WTC11 (cell line): ENCODE measurements at regions not wholly inside any gene's neighbourhood (a gene's known extent, or its start where the extent isn't known, plus 50 kb on each side); places are given as distances from the start of the nearest gene placed in this dataset.

Experiments
- CTCF ChIP-seq: fragments of 200-600 bp; IDR thresholded peaks from 2 replicates; pipeline ENCODE4 v1.8.0; 2022; ENCODE audit warnings: antibody characterized with exemption
- E2F1 ChIP-seq: sonication (generic); formaldehyde crosslinking; IDR thresholded peaks from 2 replicates; pipeline ENCODE4 v1.8.0; 2022; ENCODE audit warnings: mild to moderate bottlenecking, missing genetic modification reagents
- E2F4 ChIP-seq: sonication (generic); formaldehyde crosslinking; IDR thresholded peaks from 2 replicates; pipeline ENCODE4 v1.8.1; 2022; ENCODE audit warnings: low read depth, mild to moderate bottlenecking, moderate library complexity, missing genetic modification reagents, borderline replicate concordance
- FOXP1 ChIP-seq: sonication (generic); formaldehyde crosslinking; IDR thresholded peaks from 2 replicates; pipeline ENCODE4 v1.8.0; 2022; ENCODE audit warnings: missing genetic modification reagents, mild to moderate bottlenecking, moderate library complexity, borderline replicate concordance
- NR1H2 ChIP-seq: sonication (generic); formaldehyde crosslinking; IDR thresholded peaks from 2 replicates; pipeline ENCODE4 v1.9.0; 2021; ENCODE audit warnings: mild to moderate bottlenecking, moderate library complexity, missing genetic modification reagents
- NR2C2 ChIP-seq: sonication (generic); formaldehyde crosslinking; IDR thresholded peaks from 2 replicates; pipeline ENCODE4 v1.8.0; 2022; ENCODE audit warnings: mild to moderate bottlenecking, missing genetic modification reagents
- SOX15 ChIP-seq: fragments of 250-450 bp; sonication (Bioruptor Pico); IDR thresholded peaks from 2 replicates; pipeline ENCODE4 v1.9.0; 2021; ENCODE audit warnings: mild to moderate bottlenecking
- ZNF138 ChIP-seq: sonication (generic); formaldehyde crosslinking; conservative IDR thresholded peaks from 2 replicates; pipeline ENCODE4 v1.8.1; 2022; ENCODE audit warnings: mild to moderate bottlenecking, moderate library complexity, missing genetic modification reagents
- ZSCAN18 ChIP-seq: fragments of 250-450 bp; sonication (Bioruptor Pico); IDR thresholded peaks from 2 replicates; pipeline ENCODE4 v2.1.2; 2022; ENCODE audit warnings: mild to moderate bottlenecking, moderate library complexity
- TF ChIP-seq, protein P1 (sequence below): sonication (generic); formaldehyde crosslinking; IDR thresholded peaks from 2 replicates; pipeline ENCODE4 v1.8.1; 2023; ENCODE audit warnings: mild to moderate bottlenecking, missing genetic modification reagents
- TF ChIP-seq, protein P2 (sequence below): sonication (generic); formaldehyde crosslinking; IDR thresholded peaks from 2 replicates; pipeline ENCODE4 v1.8.1; 2023; ENCODE audit warnings: mild to moderate bottlenecking, missing genetic modification reagents, moderate library complexity
- TF ChIP-seq, protein P3 (sequence below): sonication (generic); formaldehyde crosslinking; IDR thresholded peaks from 2 replicates; pipeline ENCODE4 v1.8.1; 2022; ENCODE audit warnings: low read depth, missing genetic modification reagents, borderline replicate concordance

- TF ChIP-seq CTCF (no peak), SOX15 (no peak), ZNF138 (no peak), E2F1 (CRISPR knock-in tag) (no peak), ZSCAN18 (no peak), E2F4 (no peak), NR1H2 (CRISPR knock-in tag) (no peak), FOXP1 (no peak), NR2C2 (CRISPR knock-in tag) (no peak)
- TF ChIP-seq, protein P1, sequence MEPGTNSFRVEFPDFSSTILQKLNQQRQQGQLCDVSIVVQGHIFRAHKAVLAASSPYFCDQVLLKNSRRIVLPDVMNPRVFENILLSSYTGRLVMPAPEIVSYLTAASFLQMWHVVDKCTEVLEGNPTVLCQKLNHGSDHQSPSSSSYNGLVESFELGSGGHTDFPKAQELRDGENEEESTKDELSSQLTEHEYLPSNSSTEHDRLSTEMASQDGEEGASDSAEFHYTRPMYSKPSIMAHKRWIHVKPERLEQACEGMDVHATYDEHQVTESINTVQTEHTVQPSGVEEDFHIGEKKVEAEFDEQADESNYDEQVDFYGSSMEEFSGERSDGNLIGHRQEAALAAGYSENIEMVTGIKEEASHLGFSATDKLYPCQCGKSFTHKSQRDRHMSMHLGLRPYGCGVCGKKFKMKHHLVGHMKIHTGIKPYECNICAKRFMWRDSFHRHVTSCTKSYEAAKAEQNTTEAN (CRISPR knock-in tag) = no peak
- TF ChIP-seq, protein P2, sequence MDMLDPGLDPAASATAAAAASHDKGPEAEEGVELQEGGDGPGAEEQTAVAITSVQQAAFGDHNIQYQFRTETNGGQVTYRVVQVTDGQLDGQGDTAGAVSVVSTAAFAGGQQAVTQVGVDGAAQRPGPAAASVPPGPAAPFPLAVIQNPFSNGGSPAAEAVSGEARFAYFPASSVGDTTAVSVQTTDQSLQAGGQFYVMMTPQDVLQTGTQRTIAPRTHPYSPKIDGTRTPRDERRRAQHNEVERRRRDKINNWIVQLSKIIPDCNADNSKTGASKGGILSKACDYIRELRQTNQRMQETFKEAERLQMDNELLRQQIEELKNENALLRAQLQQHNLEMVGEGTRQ (CRISPR knock-in tag) = no peak
- TF ChIP-seq, protein P3, sequence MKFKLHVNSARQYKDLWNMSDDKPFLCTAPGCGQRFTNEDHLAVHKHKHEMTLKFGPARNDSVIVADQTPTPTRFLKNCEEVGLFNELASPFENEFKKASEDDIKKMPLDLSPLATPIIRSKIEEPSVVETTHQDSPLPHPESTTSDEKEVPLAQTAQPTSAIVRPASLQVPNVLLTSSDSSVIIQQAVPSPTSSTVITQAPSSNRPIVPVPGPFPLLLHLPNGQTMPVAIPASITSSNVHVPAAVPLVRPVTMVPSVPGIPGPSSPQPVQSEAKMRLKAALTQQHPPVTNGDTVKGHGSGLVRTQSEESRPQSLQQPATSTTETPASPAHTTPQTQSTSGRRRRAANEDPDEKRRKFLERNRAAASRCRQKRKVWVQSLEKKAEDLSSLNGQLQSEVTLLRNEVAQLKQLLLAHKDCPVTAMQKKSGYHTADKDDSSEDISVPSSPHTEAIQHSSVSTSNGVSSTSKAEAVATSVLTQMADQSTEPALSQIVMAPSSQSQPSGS (CRISPR knock-in tag) = no peak
Observed at GRCh38 chr17:34116306-34116705, 138.8 kb upstream of the CCL2 start.
